Stimulated activated CD4-positive, alpha-beta T cell treated with anti-CD3 and anti-CD28 coated beads, Interleukin-4, amount 100 ng/mL, for 1 hour (primary cell): ENCODE measurements at regions not wholly inside any gene's neighbourhood (a gene's known extent, or its start where the extent isn't known, plus 50 kb on each side); places are given as distances from the start of the nearest gene placed in this dataset.
"Not testable (repeated sequence)": the region's sequence is repeated elsewhere in the genome, so short reads cannot be mapped to it uniquely, and the experiment has no call there.

Experiments
- DNase-seq: peaks from one replicate; pipeline ENCODE4 v3.0.0-alpha.2; 2020

- DNase-seq: no peak
Observed at GRCh38 chr9:126057121-126057825, 269.4 kb upstream of the MVB12B start.

- DNase-seq: no peak
Observed at GRCh38 chr9:126058011-126058531, 268.6 kb upstream of the MVB12B start.

GRCh38 chr9:126058591-126058990 lies 268.0 kb upstream of the MVB12B start:
- DNase-seq: no peak

GRCh38 chr9:126061575-126061974 lies 265.1 kb upstream of the MVB12B start:
- DNase-seq: no peak

GRCh38 chr9:126062158-126062886 lies 264.3 kb upstream of the MVB12B start:
- DNase-seq: no peak

GRCh38 chr9:126063326-126063725 lies 263.3 kb upstream of the MVB12B start:
- no peak for DNase-seq

GRCh38 chr9:126066131-126066530 lies 260.5 kb upstream of the MVB12B start:
- DNase-seq: no peak

GRCh38 chr9:126067031-126067734 lies 259.4 kb upstream of the MVB12B start:
- no peak for DNase-seq

- no peak for DNase-seq
Observed at GRCh38 chr9:126068534-126069230, 257.9 kb upstream of the MVB12B start.

- no peak for DNase-seq
Observed at GRCh38 chr9:126069400-126069955, 257.2 kb upstream of the MVB12B start.

- no peak for DNase-seq
Observed at GRCh38 chr9:126070058-126070655, 256.5 kb upstream of the MVB12B start.

- no peak for DNase-seq
Observed at GRCh38 chr9:126071076-126071750, 255.4 kb upstream of the MVB12B start.

GRCh38 chr9:126077656-126078055 lies 249.0 kb upstream of the MVB12B start:
- not testable (repeated sequence) for DNase-seq

GRCh38 chr9:126080641-126081040 lies 246.0 kb upstream of the MVB12B start:
- no peak for DNase-seq

GRCh38 chr9:126081746-126082145 lies 244.9 kb upstream of the MVB12B start:
- no peak for DNase-seq

GRCh38 chr9:126084008-126084407 lies 242.6 kb upstream of the MVB12B start:
- DNase-seq: no peak

GRCh38 chr9:126084696-126085095 lies 241.9 kb upstream of the MVB12B start:
- DNase-seq: no peak

GRCh38 chr9:126085170-126085569 lies 241.5 kb upstream of the MVB12B start:
- no peak for DNase-seq

- DNase-seq: no peak
Observed at GRCh38 chr9:126088336-126088735, 238.3 kb upstream of the MVB12B start.

GRCh38 chr9:126089789-126090188 lies 236.8 kb upstream of the MVB12B start:
- DNase-seq: no peak

GRCh38 chr9:126093771-126094170 lies 232.9 kb upstream of the MVB12B start:
- no peak for DNase-seq
